Endothelial cell of hepatic sinusoid (primary cell): ENCODE measurements at regions not wholly inside any gene's neighbourhood (a gene's known extent, or its start where the extent isn't known, plus 50 kb on each side); places are given as distances from the start of the nearest gene placed in this dataset.

Source experiments
- in situ Hi-C: cut with HindIII; loops from 2 replicates; pipeline ENCODE4 v1.10.0; 2017; ENCODE audit warnings: low sequenced_read_pairs

DNA sequence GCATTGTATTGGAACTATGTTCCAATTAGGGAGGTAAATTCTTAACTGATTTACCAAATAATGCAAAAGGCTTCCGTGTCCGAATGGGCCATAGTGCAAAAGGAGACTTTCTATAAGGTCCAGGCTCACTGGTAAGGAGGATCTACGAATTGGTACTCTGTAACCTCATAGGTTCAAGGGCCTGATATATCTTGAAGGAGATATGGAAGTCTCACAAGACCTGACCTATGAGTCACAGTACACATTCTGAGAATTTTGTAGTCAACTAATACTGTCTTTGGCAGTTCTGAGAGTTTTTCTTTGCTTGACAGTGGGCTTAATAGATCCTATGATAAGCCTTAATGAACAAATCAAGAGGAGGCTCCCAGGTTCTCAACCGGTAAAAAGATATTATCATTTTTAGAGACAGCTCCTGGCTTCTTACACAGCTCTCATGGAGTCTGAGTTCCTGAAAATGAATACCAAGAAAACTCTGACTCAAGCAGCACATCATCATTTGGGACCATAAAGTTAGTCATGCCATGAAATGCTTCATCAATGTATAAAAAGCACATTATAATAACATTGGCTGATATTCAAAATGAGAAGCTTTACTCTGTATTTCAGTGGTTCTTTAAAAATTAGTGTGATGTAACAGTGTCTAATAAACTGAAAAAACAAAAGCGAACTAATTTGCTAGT lies 1275.2 kb upstream of the CRIM1 start:
- in situ Hi-C loops, result no loop called here

GRCh38 chr2:35067420-35067819 lies 1288.2 kb upstream of the CRIM1 start:
- in situ Hi-C loops, result no loop called here

DNA sequence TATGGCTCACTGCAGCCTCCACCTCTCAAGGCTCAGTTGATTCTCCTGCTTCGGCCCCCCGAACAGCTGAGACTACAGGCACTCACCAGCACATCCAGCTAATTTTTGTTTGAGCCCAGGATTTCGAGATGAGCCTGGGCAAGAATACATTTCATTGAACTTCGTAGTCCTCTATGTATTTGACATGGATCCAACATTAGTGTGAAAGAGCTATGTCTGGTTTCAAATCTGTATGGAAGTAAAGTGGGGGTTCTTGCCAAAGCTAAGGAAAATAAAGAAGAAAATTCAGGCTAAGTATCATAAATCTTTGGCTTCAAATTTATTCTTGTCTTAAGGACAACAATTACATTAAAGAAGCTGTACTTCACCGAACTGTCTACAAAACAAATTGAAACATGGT lies 1291.7 kb upstream of the CRIM1 start:
- in situ Hi-C loops, result no loop called here

- in situ Hi-C loops, result no loop called here
Measured at GRCh38 chr2:35035883-35036282, 1319.7 kb upstream of the CRIM1 start.

DNA sequence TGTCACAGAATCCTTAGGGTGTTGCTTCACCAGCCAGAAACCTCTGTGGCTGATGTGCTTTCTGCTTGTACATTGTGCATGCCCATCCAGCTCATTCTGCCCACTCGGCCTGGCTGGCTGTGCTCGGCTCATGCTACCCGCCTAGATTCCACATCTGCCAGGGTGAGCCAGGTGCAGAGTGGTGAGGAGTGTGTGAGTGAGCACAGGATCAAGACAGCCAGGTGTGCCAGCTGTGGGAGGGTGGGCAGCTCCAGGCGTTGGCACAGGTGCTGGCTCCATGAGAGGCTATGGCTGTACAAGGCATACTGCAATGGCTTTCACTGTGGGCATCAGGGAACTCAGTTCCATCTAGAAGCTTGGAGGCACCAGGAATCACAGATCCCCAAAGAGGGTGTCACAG lies 1321.8 kb upstream of the CRIM1 start:
- in situ Hi-C loops, result no loop called here

DNA sequence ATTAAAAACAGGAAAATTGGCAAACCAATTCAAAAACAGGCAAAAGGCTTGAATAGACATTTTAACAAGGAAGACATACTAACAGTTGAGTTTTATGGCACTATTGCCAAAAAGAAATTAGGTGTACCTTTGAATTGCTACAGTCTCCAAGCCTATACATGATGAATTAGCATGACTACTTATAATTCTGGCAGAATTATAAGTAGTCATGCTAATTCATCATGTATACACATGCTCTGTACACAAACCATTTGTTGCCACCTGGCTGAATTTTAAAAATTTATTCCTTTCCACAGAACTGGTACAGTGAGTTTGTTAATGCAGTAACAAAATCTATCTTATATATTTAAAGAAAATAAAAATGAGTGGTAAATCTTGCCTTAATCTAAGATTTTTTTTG lies 1332.0 kb upstream of the CRIM1 start:
- in situ Hi-C loops, result no loop called here

GRCh38 chr2:35000453-35000852 lies 1355.1 kb upstream of the CRIM1 start:
- in situ Hi-C loops, result no loop called here

GRCh38 chr2:34998741-34999140 lies 1356.8 kb upstream of the CRIM1 start:
- in situ Hi-C loops, result no loop called here

GRCh38 chr2:34997779-34998178 lies 1357.8 kb upstream of the CRIM1 start:
- in situ Hi-C loops, result no loop called here

- in situ Hi-C loops, result no loop called here
Measured at GRCh38 chr2:34995196-34995595, 1360.4 kb upstream of the CRIM1 start.

- in situ Hi-C loops, result no loop called here
Measured at GRCh38 chr2:34991508-34992274, 1363.9 kb upstream of the CRIM1 start.

- in situ Hi-C loops, result no loop called here
Measured at GRCh38 chr2:34985474-34985873, 1370.1 kb upstream of the CRIM1 start.

- in situ Hi-C loops, result no loop called here
Measured at GRCh38 chr2:34980689-34981088, 1374.9 kb upstream of the CRIM1 start.

GRCh38 chr2:34979148-34979547 lies 1376.4 kb upstream of the CRIM1 start:
- in situ Hi-C loops, result no loop called here

DNA sequence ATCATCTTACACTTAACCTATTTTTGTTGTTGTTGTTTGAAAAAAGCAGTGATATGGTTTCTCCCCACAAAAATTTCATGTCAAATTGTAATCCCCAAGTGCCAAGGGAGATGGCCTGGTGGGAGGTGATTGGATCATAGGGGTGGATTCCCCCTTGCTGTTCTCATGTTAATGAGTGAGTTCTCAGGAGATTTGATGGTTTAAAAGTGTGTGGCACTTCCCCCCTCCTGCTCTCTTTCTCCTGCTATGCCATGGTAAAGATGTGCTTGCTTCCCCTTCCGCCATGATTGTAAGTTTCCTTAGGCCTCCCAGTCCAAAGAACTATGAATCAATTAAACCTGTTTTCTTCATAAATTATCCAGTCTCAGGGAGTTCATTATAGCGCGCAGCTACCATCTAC lies 1362.7 kb upstream of the FAM98A start:
- in situ Hi-C loops, result no loop called here

DNA sequence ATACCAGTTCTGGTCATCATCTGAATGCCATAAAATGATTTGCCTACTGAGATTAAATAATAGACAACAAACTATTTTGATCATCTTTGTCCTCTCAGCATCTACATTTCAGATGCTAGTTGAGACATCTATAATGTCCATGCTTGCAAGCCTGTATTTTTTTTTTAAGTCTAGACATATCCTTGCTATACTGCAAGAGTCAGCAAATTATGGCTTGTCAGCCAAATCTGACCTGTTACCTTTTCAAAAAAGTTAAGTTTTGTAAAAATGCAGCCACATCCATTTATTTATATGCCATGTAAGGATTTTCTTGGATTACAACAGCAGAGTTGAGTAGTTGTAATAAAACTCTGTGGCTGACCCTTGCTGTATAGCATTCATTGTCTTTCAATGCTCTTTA lies 1355.7 kb upstream of the FAM98A start:
- in situ Hi-C loops, result no loop called here

GRCh38 chr2:34950797-34951196 lies 1351.7 kb upstream of the FAM98A start:
- in situ Hi-C loops, result no loop called here

GRCh38 chr2:34949316-34949715 lies 1350.2 kb upstream of the FAM98A start:
- in situ Hi-C loops, result no loop called here

GRCh38 chr2:34936089-34936488 lies 1337.0 kb upstream of the FAM98A start:
- in situ Hi-C loops, result no loop called here

- in situ Hi-C loops, result no loop called here
Measured at GRCh38 chr2:34912084-34912483, 1313.0 kb upstream of the FAM98A start.

- in situ Hi-C loops, result no loop called here
Measured at GRCh38 chr2:34909992-34910705, 1311.0 kb upstream of the FAM98A start.

DNA sequence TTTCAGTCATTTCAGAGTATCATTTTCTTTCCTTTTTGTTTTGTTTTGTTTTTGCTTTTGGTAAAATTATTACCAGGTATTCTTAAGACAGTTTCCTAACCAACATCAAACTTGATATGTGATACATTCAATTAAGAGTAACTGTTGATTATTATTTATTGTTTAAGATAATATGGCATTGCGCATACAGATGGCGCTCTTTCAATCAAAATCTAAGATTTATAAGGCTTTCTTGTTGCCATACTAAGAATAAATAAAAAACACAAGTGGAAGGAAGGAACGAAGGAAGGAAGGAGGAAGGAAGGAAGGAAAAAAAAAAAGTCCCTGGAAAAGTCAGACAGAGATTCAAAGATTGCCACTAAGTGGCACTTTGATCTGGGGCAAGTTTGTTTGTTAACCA lies 1308.7 kb upstream of the FAM98A start:
- in situ Hi-C loops, result no loop called here
